ENCODE measurements at regions not wholly inside any gene's neighbourhood (a gene's known extent, or its start where the extent isn't known, plus 50 kb on each side); places are given as distances from the start of the nearest gene placed in this dataset.

DNA sequence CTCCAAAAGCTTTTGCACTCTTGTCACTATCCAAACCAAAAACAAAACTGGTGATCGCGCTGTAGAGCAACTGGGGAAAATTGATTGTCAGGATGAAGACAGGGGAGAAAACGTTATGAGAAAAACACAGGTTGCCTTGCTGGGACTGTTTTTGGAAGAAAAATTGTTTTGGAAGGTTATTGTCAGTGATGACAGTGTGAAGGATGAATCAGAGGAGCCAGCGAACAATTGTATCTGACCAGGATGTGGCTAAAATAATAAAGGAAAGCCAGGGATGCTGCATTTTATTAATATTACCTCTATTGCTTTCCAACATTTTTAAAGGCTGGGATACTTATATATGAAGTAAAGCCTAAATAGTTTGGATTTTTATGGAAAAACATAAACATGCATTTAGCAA lies 334.0 kb downstream of the SPRY2 start:
- Histone ChIP-seq H3K56ac (ENCODE audit: extremely low read depth, insufficient read depth, low read length) (no peak overlapping the region), H3K4me2 (ENCODE audit: low read depth, low read length) (no peak overlapping the region), H3K9ac (ENCODE audit: low read depth, low read length) (no peak overlapping the region), H3K4me3 (ENCODE audit: insufficient read depth, low read depth, low read length) (no peak overlapping the region), H3K36me3 (ENCODE audit: control insufficient read depth, insufficient read depth, low read length) (no peaks in the 10 kb centered on the region), H2BK5ac (ENCODE audit: low read depth, low read length, poor library complexity, severe bottlenecking) (no peak overlapping the region), H3K4ac (ENCODE audit: low read depth, low read length) (no peak overlapping the region), H2BK20ac (ENCODE audit: low read depth, low read length) (no peak overlapping the region), H4K91ac (ENCODE audit: insufficient read depth, low read depth, low read length) (no peak overlapping the region), H3K23ac (ENCODE audit: low read depth, low read length) (no peak overlapping the region), H4K5ac (ENCODE audit: low read depth, low read length) (no peak overlapping the region), H3K27ac (ENCODE audit: insufficient read depth, low read length) (no peak overlapping the region), H4K20me1 (ENCODE audit: insufficient read depth, low read length) (no peaks in the 10 kb centered on the region), H4K8ac (ENCODE audit: low read depth in 2 of 2, low read length in 2 of 2) (no peak overlapping the region), H3K9me3 (ENCODE audit: control insufficient read depth, insufficient read depth, low read length) (no peaks in the 10 kb centered on the region), H3K4me1 (ENCODE audit: control insufficient read depth, insufficient read depth, low read length) (peaks cover 2% of the 10 kb centered on the region), H2BK120ac (ENCODE audit: low read depth, low read length) (no peak overlapping the region), H2AFZ (replicated peaks; ENCODE audit: low read length, poor library complexity) (no peak overlapping the region), H2BK15ac (ENCODE audit: low read depth, low read length) (no peak overlapping the region), H3K9me1 (ENCODE audit: insufficient read depth, low read length) (no peaks in the 10 kb centered on the region; the same call in 1 of the 2 replicates), H2AK5ac (ENCODE audit: low read depth, low read length) (no peak overlapping the region), H3K18ac (ENCODE audit: low read depth, low read length) (no peak overlapping the region), H2AK9ac (replicated peaks; ENCODE audit: low read depth, low read length, poor library complexity) (no peak overlapping the region), H3K27me3 (ENCODE audit: control insufficient read depth, insufficient read depth, low read length) (no peaks in the 10 kb centered on the region), H3K79me1 (ENCODE audit: low read depth in 1 of 2, low read length in 2 of 2) (no peaks in the 10 kb centered on the region), H3K14ac (replicated peaks; ENCODE audit: low read depth, low read length) (no peak overlapping the region)
- intact Hi-C loops (cut with micrococcal nuclease) (no loop called here), dilution Hi-C loops (cut with HindIII; ENCODE audit: low sequenced_read_pairs, unreplicated experiment) (no loop called here), in situ Hi-C loops (cut with MboI; ENCODE audit: low sequenced_read_pairs) (no loop called here)
- TF ChIP-seq USF2 (IDR thresholded peaks at IDR 0.05; ENCODE audit: low read depth, low read length) (no peak), RFX5 (IDR thresholded peaks at IDR 0.05; ENCODE audit: low read depth, low read length) (no peak), CTCF (conservative IDR thresholded peaks at IDR 0.05; ENCODE audit: low read depth, low read length) (no peak), RAD21 (IDR thresholded peaks at IDR 0.05; ENCODE audit: low read length) (no peak), POLR2A (IDR thresholded peaks at IDR 0.05; ENCODE audit: low read depth, low read length) (no peak), MAFK (IDR thresholded peaks at IDR 0.05; ENCODE audit: low read depth, low read length) (no peak), MXI1 (IDR thresholded peaks at IDR 0.05; ENCODE audit: borderline replicate concordance, low read depth, low read length) (no peak), NFE2L2 (IDR thresholded peaks at IDR 0.05; ENCODE audit: low read depth, low read length) (no peak), FOS (IDR thresholded peaks at IDR 0.05; ENCODE audit: low read depth, low read length) (no peak), MAZ (IDR thresholded peaks at IDR 0.05; ENCODE audit: borderline replicate concordance, low read depth, low read length) (no peak)
- TF ChIP-seq, protein P1, sequence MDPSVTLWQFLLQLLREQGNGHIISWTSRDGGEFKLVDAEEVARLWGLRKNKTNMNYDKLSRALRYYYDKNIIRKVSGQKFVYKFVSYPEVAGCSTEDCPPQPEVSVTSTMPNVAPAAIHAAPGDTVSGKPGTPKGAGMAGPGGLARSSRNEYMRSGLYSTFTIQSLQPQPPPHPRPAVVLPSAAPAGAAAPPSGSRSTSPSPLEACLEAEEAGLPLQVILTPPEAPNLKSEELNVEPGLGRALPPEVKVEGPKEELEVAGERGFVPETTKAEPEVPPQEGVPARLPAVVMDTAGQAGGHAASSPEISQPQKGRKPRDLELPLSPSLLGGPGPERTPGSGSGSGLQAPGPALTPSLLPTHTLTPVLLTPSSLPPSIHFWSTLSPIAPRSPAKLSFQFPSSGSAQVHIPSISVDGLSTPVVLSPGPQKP (IDR thresholded peaks at IDR 0.05; ENCODE audit: borderline replicate concordance, low read depth, low read length) = no peak
- no peak for DNase-seq
- ChIA-PET POLR2A (ENCODE audit: unreplicated experiment) (no interaction called here), CTCF (no interaction called here)
- WGBS, 2 experiments (ENCODE audit: extremely low coverage in 2 of 2, insufficient read length in 1 of 2) = 71% methylated on average over 1 of the region's 4 CpGs; no CpG with 5 or more reads in 1 of the 2 experiments
- ATAC-seq (ENCODE audit: low read depth) = no peak
- BruUV-seq (replicated peaks) = no TSS peak

Data from IMR-90 (cell line).